WTC11 (cell line): ENCODE measurements at regions not wholly inside any gene's neighbourhood (a gene's known extent, or its start where the extent isn't known, plus 50 kb on each side); places are given as distances from the start of the nearest gene placed in this dataset.

Experiments used
- ATF3 ChIP-seq: sonication (generic); formaldehyde crosslinking; conservative IDR thresholded peaks from 2 replicates; pipeline ENCODE4 v1.8.1; 2022; ENCODE audit warnings: mild to moderate bottlenecking, missing genetic modification reagents
- ATF6 ChIP-seq: sonication (generic); formaldehyde crosslinking; IDR thresholded peaks from 2 replicates; pipeline ENCODE4 v1.8.1; 2023; ENCODE audit warnings: mild to moderate bottlenecking, missing genetic modification reagents
- CBFB ChIP-seq: sonication (generic); formaldehyde crosslinking; IDR thresholded peaks from 2 replicates; pipeline ENCODE4 v1.8.1; 2022; ENCODE audit warnings: mild to moderate bottlenecking, low read depth, missing genetic modification reagents
- CTCF ChIP-seq: fragments of 200-600 bp; IDR thresholded peaks from 2 replicates; pipeline ENCODE4 v1.8.0; 2022; ENCODE audit warnings: antibody characterized with exemption
- JUN ChIP-seq: sonication (generic); formaldehyde crosslinking; IDR thresholded peaks from 2 replicates; pipeline ENCODE4 v1.8.0; 2023; ENCODE audit warnings: mild to moderate bottlenecking, missing genetic modification reagents
- NFYB ChIP-seq: sonication (generic); formaldehyde crosslinking; conservative IDR thresholded peaks from 2 replicates; pipeline ENCODE4 v1.8.0; 2022; ENCODE audit warnings: low read depth, missing genetic modification reagents
- SMAD3 ChIP-seq: sonication (generic); formaldehyde crosslinking; IDR thresholded peaks from 2 replicates; pipeline ENCODE4 v1.8.0; 2022; ENCODE audit warnings: missing genetic modification reagents, mild to moderate bottlenecking, borderline replicate concordance
- SOX15 ChIP-seq: fragments of 250-450 bp; sonication (Bioruptor Pico); IDR thresholded peaks from 2 replicates; pipeline ENCODE4 v1.9.0; 2021; ENCODE audit warnings: mild to moderate bottlenecking
- TEAD1 ChIP-seq: sonication (generic); formaldehyde crosslinking; IDR thresholded peaks from 2 replicates; pipeline ENCODE4 v1.8.0; 2022; ENCODE audit warnings: mild to moderate bottlenecking, missing genetic modification reagents
- USF1 ChIP-seq: sonication (generic); formaldehyde crosslinking; IDR thresholded peaks from 2 replicates; pipeline ENCODE4 v1.8.0; 2022; ENCODE audit warnings: mild to moderate bottlenecking, missing genetic modification reagents
- USF2 ChIP-seq: sonication (generic); formaldehyde crosslinking; IDR thresholded peaks from 2 replicates; pipeline ENCODE4 v1.8.1; 2023; ENCODE audit warnings: mild to moderate bottlenecking, missing genetic modification reagents, moderate library complexity

GRCh38 chr7:13790611-13791010 is 198.9 kb downstream of the ETV1 start:
- no peak for TF ChIP-seq USF1 (CRISPR knock-in tag)
- TF ChIP-seq CTCF: no peak
- TF ChIP-seq ATF3 (CRISPR knock-in tag): no peak
- TF ChIP-seq NFYB: no peak
- no peak for TF ChIP-seq SOX15 (CRISPR knock-in tag)
- TF ChIP-seq CBFB (CRISPR knock-in tag): no peak
- no peak for TF ChIP-seq TEAD1 (CRISPR knock-in tag)
- no peak for TF ChIP-seq SMAD3 (CRISPR knock-in tag)
- no peak for TF ChIP-seq JUN (CRISPR knock-in tag)
- no peak for TF ChIP-seq ATF6
- no peak for TF ChIP-seq USF2
